ENCODE measurements at regions not wholly inside any gene's neighbourhood (a gene's known extent, or its start where the extent isn't known, plus 50 kb on each side); places are given as distances from the start of the nearest gene placed in this dataset.
"Not testable (repeated sequence)": the region's sequence is repeated elsewhere in the genome, so short reads cannot be mapped to it uniquely, and the experiment has no call there.

- peak in 1 of 2 experiments; percentile 11 for DNase-seq
These were observed 221.3 kb downstream of the NPR3 start for GRCh38 chr5:32932241-32932935.

- no peak for DNase-seq
These were observed 222.6 kb downstream of the NPR3 start for GRCh38 chr5:32933692-32934091.

DNA sequence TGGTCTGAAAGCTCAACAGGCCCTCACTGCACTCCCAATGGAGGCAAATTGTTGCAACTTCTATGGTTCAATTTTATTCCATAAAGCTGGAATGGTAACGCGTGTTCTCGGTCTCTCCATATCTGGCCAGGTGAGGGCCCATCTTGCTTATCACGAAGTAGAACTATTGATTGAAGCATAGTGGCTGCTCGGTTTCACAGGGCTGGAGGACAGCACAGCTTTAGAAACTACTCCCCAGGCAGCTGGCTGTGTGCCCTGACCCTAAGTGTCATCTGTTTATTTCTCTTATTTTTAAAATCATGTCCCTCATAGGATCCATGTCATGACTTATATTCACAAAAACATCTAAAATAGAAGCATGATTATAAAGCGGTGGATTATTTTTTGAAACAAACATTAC, 223.4 kb downstream of the NPR3 start:
- DNase-seq = no peak

DNA sequence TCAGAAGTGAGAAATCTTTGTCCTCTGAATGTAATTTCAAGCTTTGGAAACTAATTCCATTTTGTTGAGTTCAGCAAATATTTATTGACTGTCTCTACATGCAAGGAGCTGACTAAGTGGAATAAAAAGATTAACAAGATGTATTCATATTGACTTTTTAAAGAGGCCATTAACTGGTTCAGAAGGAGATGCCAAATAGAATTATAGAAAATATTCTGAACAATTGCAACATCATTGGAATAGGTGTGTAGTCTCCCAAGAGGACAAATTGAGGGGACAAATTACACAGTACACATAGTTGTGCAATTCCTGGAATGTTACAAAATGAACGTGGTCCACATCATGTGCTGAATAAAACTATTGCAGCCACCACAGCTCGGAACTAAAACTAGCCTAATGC, 224.2 kb downstream of the NPR3 start:
- no peak for DNase-seq

- no peak for DNase-seq
These were observed 225.2 kb downstream of the NPR3 start for GRCh38 chr5:32936329-32936728.

DNA sequence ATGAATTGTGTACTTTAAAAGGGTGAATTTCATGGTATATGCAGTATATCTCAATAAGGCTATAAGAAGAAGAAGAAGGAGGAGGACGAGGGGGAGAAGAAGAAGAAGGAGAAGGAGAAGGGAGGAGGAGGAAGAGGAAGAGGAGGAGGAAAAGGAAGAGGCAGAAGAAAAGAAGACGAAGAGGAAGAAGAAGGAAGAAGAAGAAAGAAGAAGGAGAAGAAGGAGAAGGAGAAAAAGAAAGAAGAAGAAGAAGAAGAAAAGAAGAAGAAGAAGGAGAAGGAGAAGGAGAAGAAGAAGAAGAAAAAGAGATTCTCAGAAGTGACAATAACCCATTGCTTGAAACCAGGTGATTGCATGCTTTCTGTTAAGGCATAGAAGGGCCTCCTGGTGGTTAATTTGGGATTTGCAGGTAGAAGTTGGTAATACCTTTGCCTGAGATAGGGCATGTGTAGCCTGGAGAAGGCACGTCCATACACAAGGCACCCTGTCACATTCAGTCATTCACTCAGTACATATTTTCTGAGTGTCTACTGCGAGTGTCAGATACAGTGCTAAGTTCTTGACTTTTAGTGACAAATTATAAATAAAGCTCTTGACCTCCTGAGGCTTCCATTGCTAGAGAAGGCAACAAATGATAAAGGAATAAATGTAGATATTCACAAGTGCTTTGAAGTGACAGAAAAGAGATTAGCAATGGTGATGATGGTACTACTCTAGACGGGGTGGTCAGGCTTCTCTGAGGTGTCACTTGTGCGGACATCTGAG, 231.3 kb downstream of the NPR3 start:
- peak in 1 of 2 experiments; percentile 33 for DNase-seq

- DNase-seq = no peak
These were observed 238.3 kb downstream of the NPR3 start for GRCh38 chr5:32949286-32949970.

DNA sequence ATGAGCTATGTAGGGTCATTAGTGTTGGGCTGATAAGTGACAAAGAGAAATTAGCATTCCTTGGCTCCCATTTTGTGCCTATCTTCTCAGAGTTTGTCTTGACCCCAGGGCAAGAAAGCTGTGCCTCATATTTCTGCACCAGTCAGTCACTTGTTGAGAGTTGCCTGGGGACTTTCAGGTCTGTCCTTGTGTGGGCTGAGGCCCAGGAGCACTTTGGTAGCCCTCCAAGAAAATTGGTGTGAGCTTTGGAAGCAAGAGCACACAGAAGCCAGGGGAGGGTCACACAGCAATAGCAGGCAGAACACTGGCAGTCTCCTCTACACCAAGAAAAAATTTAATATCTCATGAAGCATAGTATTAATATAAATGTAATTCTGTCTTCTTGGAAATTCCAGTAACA, 239.9 kb downstream of the NPR3 start:
- DNase-seq = no peak

GRCh38 chr5:32951878-32952277, 240.8 kb downstream of the NPR3 start:
- DNase-seq = no peak

DNA sequence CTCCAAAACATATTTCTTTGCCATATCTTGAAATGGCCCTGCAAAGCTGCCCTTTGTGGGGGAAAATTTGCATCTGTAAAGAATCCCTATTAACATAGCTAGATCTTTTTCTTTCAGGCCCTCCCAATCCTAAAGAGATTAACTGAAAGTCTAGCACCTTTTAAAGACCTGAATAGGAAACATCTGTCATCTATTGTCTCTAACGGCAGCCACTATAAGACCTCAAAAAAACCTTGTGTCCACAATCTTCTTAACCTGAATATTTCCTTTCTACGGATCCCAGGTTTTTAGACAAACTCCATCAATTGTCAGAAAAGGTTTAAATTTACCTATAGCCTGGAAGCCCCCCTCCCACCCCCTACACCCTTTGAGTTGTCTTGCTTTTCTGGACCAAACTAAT, 241.3 kb downstream of the NPR3 start:
- not testable (repeated sequence) for DNase-seq

- DNase-seq = no peak
These were observed 242.6 kb downstream of the NPR3 start for GRCh38 chr5:32953694-32954093.

DNA sequence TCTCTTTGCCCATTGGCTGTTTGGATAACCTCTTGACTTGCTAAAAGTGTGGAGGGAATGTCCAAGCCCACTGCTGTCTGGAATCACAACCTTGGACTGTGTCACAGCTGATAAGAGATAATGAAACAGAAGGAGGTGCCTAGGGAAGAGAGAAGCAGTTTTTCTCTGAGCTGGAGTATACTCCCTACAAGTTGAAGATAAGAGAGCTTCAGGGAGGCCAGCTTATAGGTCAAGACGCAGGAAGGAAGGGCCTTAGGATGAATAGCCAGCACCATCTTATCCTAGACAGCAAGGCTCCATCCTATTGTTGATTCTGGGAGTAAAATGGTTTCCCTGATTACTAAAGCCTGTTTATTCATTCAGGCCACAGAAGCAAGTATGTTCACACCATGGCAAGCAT, 244.7 kb downstream of the NPR3 start:
- no peak for DNase-seq

DNA sequence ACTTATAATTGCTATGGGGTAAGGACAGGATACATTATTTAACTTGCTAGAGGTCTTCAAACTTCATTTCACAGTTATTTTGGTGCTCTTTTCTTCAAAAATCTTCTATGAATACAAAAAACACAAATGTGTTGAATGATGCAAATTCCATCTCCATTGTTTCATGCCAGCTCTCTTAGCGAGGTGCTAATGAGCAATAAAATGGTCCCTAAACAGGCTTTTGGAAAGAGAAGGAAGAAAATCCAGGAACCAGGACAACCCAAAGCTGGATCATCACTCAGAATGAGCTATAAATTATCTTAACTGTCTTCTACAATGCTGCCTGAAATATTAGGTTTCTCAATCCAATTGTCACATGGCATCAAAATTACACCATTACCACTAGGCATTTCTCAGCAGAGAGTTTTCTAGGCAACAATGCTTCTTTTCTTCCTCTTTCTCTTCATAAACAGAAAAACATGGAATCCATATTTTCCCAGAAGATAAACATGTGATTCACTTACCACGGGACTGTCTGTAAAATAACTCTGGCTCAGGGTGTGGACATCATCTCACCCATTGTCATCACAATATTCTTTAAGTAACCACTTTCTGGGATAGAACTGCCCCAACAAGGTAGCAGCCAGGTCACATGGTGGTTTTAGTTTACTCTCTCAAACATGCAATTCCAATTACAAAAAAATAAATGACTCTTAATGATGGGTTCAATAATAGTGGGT, 249.4 kb downstream of the NPR3 start:
- DNase-seq = no peak

- no peak for DNase-seq
These were observed 249.9 kb downstream of the NPR3 start for GRCh38 chr5:32961059-32961415.

DNA sequence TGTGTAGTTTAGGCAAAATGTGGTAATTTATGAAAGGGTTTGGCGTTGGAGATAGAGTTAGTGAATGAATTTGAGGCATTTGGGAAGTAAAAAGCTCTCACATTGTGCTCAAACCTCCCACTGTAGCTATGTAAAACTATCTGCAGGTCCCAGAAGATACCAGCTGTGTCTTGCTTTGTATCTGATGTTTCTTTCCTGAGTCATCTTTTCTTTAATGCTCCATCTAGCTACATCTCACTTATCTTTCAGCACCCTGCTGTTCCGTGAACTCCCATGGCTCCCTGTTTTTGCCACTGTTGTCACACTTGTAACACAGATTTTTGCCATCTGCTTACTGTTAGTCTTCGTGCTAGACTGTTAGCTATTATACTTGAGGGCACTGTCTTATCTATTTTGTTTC, 253.1 kb downstream of the NPR3 start:
- no peak for DNase-seq

DNA sequence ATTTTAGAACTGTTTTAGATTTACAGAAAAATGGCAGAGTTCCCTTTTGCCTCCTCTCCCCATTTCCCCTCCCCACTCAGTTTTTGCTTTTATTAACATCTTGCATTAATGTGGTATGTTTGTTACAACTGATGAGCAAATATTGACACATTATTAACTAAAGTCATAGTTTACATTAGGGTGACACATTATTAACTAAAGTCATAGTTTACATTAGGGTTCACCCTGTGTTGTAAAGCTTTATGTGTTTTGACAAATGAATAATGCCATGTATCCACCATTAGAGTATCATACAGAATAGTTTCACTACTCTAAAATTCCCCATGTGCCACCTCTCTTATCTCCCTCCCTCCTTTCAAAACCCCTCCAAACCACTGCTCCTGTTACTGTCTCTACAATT, 262.5 kb downstream of the NPR3 start:
- DNase-seq = no peak

- no peak for DNase-seq
These were observed 264.7 kb downstream of the NPR3 start for GRCh38 chr5:32975656-32976375.

DNA sequence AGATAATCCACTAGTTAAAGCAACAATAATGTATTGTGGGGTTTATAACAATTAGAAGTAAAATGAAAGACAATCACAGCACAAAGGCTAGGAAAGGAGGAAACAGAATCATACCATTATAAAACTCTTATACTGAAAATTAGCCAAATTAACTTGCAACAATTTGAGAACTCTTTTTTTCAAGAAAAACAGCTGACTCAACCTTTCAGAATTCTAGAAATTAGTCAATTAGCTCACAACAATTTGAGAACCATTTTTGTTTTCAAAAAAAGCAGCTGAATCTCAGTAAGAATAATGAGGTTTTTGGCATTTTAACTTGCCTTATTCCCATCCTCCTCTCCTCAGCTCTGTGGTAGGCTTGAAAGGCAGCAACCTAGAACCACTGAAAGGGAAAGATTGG, 269.9 kb downstream of the NPR3 start:
- no peak for DNase-seq

DNA sequence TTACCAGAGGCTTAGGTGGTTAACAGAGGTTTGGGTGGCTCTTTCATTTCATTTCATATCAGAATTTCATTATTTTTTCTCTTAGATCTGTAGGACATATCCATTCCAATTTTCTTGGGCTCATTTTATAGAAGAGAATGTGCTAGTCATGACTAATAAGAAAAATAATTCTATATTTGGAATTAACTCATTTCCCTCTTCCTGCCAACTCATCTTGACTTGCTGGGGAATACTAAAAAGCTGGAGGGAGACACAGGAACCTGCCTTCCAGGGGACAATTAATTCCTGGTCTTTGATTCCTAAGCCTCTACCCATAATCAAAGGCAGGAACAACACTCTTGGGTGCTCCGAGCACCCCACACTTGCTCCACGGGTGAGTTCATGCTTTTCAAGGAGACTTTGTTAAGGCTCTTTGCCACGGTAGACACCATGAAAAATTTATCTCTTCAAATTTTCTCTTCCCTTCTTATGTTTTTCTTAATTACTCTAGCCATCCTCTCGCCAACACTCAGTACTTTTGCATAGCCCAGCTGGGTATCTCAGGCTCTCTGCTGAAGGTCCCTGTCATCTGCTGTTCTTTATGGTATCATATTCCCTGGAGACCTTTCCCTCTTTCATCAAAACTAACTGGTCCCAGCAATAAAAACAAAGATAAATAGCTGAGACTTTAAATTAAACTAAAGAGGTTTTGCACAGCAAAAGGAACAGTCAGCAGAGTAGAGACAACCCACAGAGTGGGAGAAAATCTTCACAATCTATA, 273.9 kb downstream of the NPR3 start:
- DNase-seq = no peak

- DNase-seq = no peak
These were observed 278.7 kb downstream of the NPR3 start for GRCh38 chr5:32989815-32990214.

GRCh38 chr5:32990593-32991420, 279.7 kb downstream of the NPR3 start:
- no peak for DNase-seq

All from NCI-H446 (cell line).